Chondrocyte (in vitro differentiated cells): ENCODE measurements at regions not wholly inside any gene's neighbourhood (a gene's known extent, or its start where the extent isn't known, plus 50 kb on each side); places are given as distances from the start of the nearest gene placed in this dataset.

Source experiments
- DNase-seq: peaks from one replicate; pipeline ENCODE4 v3.0.0; 2021; ENCODE audit warnings: mixed read lengths, low spot score
- H3K27ac Mint-ChIP-seq: one replicate; pipeline ENCODE4 v1.8.0; 2021; ENCODE audit warnings: mild to moderate bottlenecking, moderate library complexity, mixed read lengths; ENCODE audit not compliant: unreplicated experiment
- H3K27me3 Mint-ChIP-seq: 2 replicates; pipeline ENCODE4 v1.8.0; 2021; ENCODE audit warnings: low read depth, mixed read lengths
- H3K36me3 Mint-ChIP-seq: 2 replicates; pipeline ENCODE4 v1.8.0; 2021; ENCODE audit warnings: low read depth, mixed read lengths
- H3K4me1 Mint-ChIP-seq: 2 replicates; pipeline ENCODE4 v1.8.0; 2021; ENCODE audit warnings: low read depth, mild to moderate bottlenecking, mixed read lengths
- H3K4me3 Mint-ChIP-seq: one replicate; pipeline ENCODE4 v1.8.0; 2021; ENCODE audit warnings: mild to moderate bottlenecking, moderate library complexity, mixed read lengths; ENCODE audit not compliant: unreplicated experiment
- H3K9me3 Mint-ChIP-seq: 2 replicates; pipeline ENCODE4 v1.8.0; 2021; ENCODE audit warnings: low read depth, mixed read lengths
- TF ChIP-seq, protein P1 (sequence below): fragments of 200-600 bp; sonication (generic); IDR thresholded peaks from 2 replicates; pipeline ENCODE4 v1.5.0; 2021; ENCODE audit warnings: antibody characterized with exemption, mild to moderate bottlenecking, moderate library complexity

DNA sequence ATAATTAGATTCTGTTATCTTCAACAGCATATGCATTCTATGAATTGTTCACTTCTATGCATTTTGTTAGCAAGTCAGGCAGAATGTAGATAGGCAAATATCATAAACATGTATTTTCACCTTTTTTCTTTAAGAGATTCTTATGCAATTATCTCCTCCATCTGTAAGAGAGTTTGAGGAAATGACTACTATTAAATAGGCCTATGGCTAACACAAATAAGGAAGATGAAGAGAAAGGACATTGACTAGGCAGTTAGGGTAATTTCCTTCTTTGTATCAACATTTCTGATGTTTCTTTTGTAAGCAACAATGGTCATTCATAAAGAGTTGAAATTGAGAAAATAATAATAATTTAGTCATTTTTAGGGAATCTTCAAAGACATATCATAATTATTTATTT is 145.2 kb upstream of the CDH12 start:
- H3K27ac Mint-ChIP-seq: no peak overlapping the region
- no peaks in the 10 kb centered on the region for H3K36me3 Mint-ChIP-seq
- no peak for DNase-seq
- TF ChIP-seq, protein P1, sequence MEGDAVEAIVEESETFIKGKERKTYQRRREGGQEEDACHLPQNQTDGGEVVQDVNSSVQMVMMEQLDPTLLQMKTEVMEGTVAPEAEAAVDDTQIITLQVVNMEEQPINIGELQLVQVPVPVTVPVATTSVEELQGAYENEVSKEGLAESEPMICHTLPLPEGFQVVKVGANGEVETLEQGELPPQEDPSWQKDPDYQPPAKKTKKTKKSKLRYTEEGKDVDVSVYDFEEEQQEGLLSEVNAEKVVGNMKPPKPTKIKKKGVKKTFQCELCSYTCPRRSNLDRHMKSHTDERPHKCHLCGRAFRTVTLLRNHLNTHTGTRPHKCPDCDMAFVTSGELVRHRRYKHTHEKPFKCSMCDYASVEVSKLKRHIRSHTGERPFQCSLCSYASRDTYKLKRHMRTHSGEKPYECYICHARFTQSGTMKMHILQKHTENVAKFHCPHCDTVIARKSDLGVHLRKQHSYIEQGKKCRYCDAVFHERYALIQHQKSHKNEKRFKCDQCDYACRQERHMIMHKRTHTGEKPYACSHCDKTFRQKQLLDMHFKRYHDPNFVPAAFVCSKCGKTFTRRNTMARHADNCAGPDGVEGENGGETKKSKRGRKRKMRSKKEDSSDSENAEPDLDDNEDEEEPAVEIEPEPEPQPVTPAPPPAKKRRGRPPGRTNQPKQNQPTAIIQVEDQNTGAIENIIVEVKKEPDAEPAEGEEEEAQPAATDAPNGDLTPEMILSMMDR: no peak
- H3K9me3 Mint-ChIP-seq: no peaks in the 10 kb centered on the region
- no peaks in the 10 kb centered on the region for H3K4me1 Mint-ChIP-seq
- no peak overlapping the region for H3K4me3 Mint-ChIP-seq
- H3K27me3 Mint-ChIP-seq: peaks cover 16% of the 10 kb centered on the region

DNA sequence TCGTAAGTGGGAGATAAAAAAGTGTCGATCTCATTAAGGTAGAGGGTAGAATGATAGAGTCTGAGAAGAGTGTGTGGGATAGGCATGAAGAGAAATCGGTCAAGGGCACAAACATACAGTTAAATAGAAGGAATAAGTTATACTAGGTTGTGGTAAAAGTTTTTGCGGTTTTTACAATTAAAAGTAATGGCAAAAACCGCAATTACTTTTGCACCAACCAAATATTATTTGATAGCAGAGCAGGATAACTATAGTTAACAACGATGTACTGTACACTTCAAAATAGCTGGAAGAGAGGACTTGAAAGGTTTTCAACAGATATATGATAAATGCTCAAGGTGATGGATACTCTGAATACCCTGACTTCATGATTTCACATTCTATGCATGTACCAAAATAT is 135.8 kb upstream of the CDH12 start:
- no peak for DNase-seq
- Mint-ChIP-seq H3K4me1 (no peaks in the 10 kb centered on the region), H3K36me3 (no peaks in the 10 kb centered on the region), H3K27me3 (peaks cover 3% of the 10 kb centered on the region), H3K4me3 (no peak overlapping the region), H3K9me3 (peaks cover 14% of the 10 kb centered on the region), H3K27ac (no peak overlapping the region)
- TF ChIP-seq, protein P1: no peak

DNA sequence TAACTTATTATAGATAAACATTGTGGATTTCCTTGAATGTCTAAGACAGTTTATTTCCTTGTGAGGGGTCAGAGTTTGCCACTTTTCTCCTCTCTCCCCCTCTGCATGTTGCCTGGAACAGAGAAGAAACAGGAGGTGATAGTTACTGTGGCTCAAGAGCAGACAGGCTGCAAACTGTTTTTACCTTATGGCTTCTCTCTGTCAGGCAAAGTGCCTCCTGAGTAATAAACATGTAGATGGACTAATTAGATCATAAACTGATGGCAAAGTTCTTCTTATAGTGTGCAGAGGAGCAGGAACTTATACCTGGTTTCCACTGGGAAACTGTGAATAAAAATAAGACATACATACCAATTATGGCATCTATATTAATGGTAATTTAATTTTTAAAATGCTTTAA is 133.1 kb upstream of the CDH12 start:
- no peaks in the 10 kb centered on the region for H3K36me3 Mint-ChIP-seq
- H3K27me3 Mint-ChIP-seq: peaks cover 2% of the 10 kb centered on the region
- no peak for DNase-seq
- TF ChIP-seq, protein P1: no peak
- H3K4me1 Mint-ChIP-seq: no peaks in the 10 kb centered on the region
- H3K4me3 Mint-ChIP-seq: no peak overlapping the region
- peaks cover 4% of the 10 kb centered on the region for H3K9me3 Mint-ChIP-seq
- no peak overlapping the region for H3K27ac Mint-ChIP-seq

DNA sequence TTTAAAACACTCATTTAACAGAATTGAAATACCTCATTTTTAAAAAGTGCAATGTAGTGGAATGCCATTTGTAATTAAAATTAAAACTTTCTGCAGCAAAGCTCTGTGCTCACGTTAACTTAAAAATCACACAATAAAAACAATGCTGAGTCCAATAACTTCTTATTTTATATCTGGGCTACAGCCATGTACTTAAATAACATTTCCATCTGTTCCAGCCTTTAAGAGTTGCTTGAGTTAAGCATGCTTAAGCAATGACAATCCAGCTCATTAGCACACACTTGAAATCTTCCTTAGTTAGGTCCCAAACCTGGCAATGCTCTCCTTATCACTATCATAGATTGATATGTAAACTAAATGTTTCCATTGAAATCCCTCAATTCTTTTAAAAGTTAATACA is 132.3 kb upstream of the CDH12 start:
- TF ChIP-seq, protein P1: no peak
- H3K36me3 Mint-ChIP-seq: no peaks in the 10 kb centered on the region
- no peak overlapping the region for H3K27ac Mint-ChIP-seq
- H3K4me1 Mint-ChIP-seq: no peaks in the 10 kb centered on the region
- H3K9me3 Mint-ChIP-seq: peaks cover 3% of the 10 kb centered on the region
- H3K27me3 Mint-ChIP-seq: peaks cover 2% of the 10 kb centered on the region
- no peak overlapping the region for H3K4me3 Mint-ChIP-seq
- no peak for DNase-seq

DNA sequence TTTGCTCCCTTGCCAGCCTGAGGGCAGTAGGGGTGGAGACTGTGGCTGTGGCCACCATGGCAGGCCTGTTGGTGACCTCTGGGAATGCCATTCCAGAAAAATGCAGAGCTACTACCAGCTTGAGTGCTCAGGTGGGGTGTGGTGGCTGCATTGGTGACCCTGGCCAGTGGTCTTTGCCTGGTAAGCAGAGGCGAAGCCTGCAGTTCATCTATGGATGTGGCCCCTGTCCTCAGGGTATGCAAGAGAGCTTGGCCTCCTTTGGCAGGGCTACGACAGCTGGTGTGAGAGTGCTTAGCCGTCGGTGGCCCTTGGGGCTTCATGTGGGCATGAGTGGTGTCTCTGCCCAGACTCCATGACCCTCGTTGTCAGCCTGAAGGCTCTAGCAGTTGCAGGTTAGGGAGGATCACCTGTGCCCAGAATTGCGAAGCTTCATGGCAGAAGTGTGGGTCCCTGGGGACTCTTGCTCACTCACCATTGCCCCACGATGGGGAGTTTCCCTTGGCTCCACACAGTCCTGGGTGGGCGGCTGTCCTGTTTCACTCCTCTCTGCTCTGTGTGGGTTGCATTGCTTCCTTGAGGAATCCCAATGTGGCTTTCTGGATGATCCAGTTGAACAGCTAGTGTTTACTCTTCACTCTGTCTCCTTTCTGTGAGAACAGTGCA is 117.9 kb upstream of the CDH12 start:
- no peak for DNase-seq
- no peak overlapping the region for H3K27ac Mint-ChIP-seq
- H3K9me3 Mint-ChIP-seq: peaks cover 24% of the 10 kb centered on the region
- TF ChIP-seq, protein P1: no peak
- peaks cover 17% of the 10 kb centered on the region for H3K4me1 Mint-ChIP-seq
- H3K36me3 Mint-ChIP-seq: peaks cover 2% of the 10 kb centered on the region
- H3K27me3 Mint-ChIP-seq: peaks cover under 1% of the 10 kb centered on the region
- H3K4me3 Mint-ChIP-seq: no peak overlapping the region
